ENCODE measurements at regions not wholly inside any gene's neighbourhood (a gene's known extent, or its start where the extent isn't known, plus 50 kb on each side); places are given as distances from the start of the nearest gene placed in this dataset.

GRCh38 chr2:225113371-225114015 lies 71.2 kb upstream of the DOCK10 start:
- no peak overlapping the region for H3K27ac ChIP-seq (ENCODE audit: low read depth, low read length)
- H3K18ac ChIP-seq (ENCODE audit: low read length), result no peak overlapping the region
- H3K79me1 ChIP-seq (ENCODE audit: low read length), result no peaks in the 10 kb centered on the region
- no peak overlapping the region for H2AK5ac ChIP-seq (ENCODE audit: low read length)
- H3K4me2 ChIP-seq (ENCODE audit: low read length), result no peak overlapping the region
- no peak overlapping the region for H4K5ac ChIP-seq (ENCODE audit: low read length)
- no CpG with 5 or more reads among the region's 3 CpGs for WGBS (ENCODE audit: extremely low coverage, insufficient coverage, low lambda C conversion rate)
- no peak overlapping the region for H3K56ac ChIP-seq (ENCODE audit: low read length)
- no peak overlapping the region for H2BK120ac ChIP-seq (ENCODE audit: low read depth, low read length)
- H3K4me1 ChIP-seq (ENCODE audit: control insufficient read depth, low read depth, low read length), result no peaks in the 10 kb centered on the region
- H2BK15ac ChIP-seq (replicated peaks; ENCODE audit: low read depth), result no peak overlapping the region
- H3K4ac ChIP-seq (ENCODE audit: low read depth, low read length), result no peak overlapping the region
- no peak overlapping the region for H3K4me3 ChIP-seq (ENCODE audit: low read length)
- no peak for DNase-seq
- H3K23ac ChIP-seq (ENCODE audit: low read length), result no peak overlapping the region
- no peaks in the 10 kb centered on the region for H3K36me3 ChIP-seq (ENCODE audit: control insufficient read depth, insufficient read depth, low read length)
- no peaks in the 10 kb centered on the region for H3K79me2 ChIP-seq (ENCODE audit: control insufficient read depth, insufficient read depth, low read length)
- no peak overlapping the region for H3K9ac ChIP-seq (ENCODE audit: low read length)
- H2BK5ac ChIP-seq (ENCODE audit: low read length), result no peak overlapping the region
- H4K8ac ChIP-seq (ENCODE audit: low read depth, low read length), result no peak overlapping the region
- H3K27me3 ChIP-seq (ENCODE audit: insufficient read depth, low read length, poor library complexity), result no peaks in the 10 kb centered on the region

DNA sequence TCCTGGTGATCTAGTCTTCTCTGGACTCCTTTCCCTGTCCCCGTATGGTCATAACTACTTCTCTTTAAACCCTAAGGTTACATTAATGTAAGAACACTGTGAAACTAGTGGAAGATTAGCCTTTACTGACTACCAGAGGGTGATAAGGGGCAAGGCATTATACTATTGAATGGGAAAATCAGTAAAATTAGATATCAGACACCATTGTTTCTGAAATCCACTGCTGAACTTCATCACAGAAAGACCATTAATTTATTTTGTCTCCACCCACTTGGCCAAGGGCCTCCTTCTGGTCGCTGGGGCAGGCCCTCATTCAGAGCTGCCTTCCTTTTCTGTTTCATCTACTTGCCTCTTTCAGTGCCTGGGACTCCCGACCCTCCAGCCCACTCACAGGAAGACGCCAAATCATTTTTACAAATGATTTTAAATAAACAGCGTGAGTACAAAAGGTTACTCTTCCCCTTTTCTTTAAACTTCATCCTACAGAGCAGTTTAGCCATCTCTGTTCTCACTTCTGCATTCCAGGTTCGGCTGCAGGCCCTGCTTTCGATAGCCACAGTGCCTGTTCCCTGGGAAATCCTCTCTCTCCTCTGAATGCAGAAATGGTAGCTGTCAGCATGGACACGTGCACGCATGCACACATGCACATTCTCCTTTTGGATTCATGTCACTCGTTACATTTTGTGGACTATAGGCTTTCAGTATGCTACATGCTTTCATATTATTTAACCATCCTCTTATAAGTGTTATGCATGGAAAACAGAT lies 70.3 kb upstream of the DOCK10 start:
- H3K4ac ChIP-seq (ENCODE audit: low read depth, low read length), result no peak overlapping the region
- no peak overlapping the region for H2AK5ac ChIP-seq (ENCODE audit: low read length)
- no peak overlapping the region for H3K23ac ChIP-seq (ENCODE audit: low read length)
- WGBS (ENCODE audit: extremely low coverage, insufficient coverage, low lambda C conversion rate), result no CpG with 5 or more reads among the region's 10 CpGs
- H3K27ac ChIP-seq (ENCODE audit: low read depth, low read length), result no peak overlapping the region
- no peaks in the 10 kb centered on the region for H3K79me1 ChIP-seq (ENCODE audit: low read length)
- H3K9ac ChIP-seq (ENCODE audit: low read length), result no peak overlapping the region
- H3K18ac ChIP-seq (ENCODE audit: low read length), result no peak overlapping the region
- DNase-seq, result no peak
- H3K79me2 ChIP-seq (ENCODE audit: control insufficient read depth, insufficient read depth, low read length), result no peaks in the 10 kb centered on the region
- H3K4me1 ChIP-seq (ENCODE audit: control insufficient read depth, low read depth, low read length), result no peaks in the 10 kb centered on the region
- H3K4me2 ChIP-seq (ENCODE audit: low read length), result no peak overlapping the region
- H4K5ac ChIP-seq (ENCODE audit: low read length), result no peak overlapping the region
- H3K27me3 ChIP-seq (ENCODE audit: insufficient read depth, low read length, poor library complexity), result no peaks in the 10 kb centered on the region
- no peak overlapping the region for H3K56ac ChIP-seq (ENCODE audit: low read length)
- H2BK120ac ChIP-seq (ENCODE audit: low read depth, low read length), result no peak overlapping the region
- H4K8ac ChIP-seq (ENCODE audit: low read depth, low read length), result no peak overlapping the region
- no peak overlapping the region for H2BK15ac ChIP-seq (replicated peaks; ENCODE audit: low read depth)
- no peak overlapping the region for H2BK5ac ChIP-seq (ENCODE audit: low read length)
- no peaks in the 10 kb centered on the region for H3K36me3 ChIP-seq (ENCODE audit: control insufficient read depth, insufficient read depth, low read length)
- no peak overlapping the region for H3K4me3 ChIP-seq (ENCODE audit: low read length)

- Histone ChIP-seq H4K8ac (ENCODE audit: low read depth, low read length) (no peak overlapping the region), H3K23ac (ENCODE audit: low read length) (no peak overlapping the region), H3K18ac (ENCODE audit: low read length) (no peak overlapping the region), H4K5ac (ENCODE audit: low read length) (no peak overlapping the region), H3K4me1 (ENCODE audit: control insufficient read depth, low read depth, low read length) (no peaks in the 10 kb centered on the region), H3K79me1 (ENCODE audit: low read length) (no peaks in the 10 kb centered on the region), H3K4me2 (ENCODE audit: low read length) (no peak overlapping the region), H2BK5ac (ENCODE audit: low read length) (no peak overlapping the region), H3K36me3 (ENCODE audit: control insufficient read depth, insufficient read depth, low read length) (no peaks in the 10 kb centered on the region), H3K27ac (ENCODE audit: low read depth, low read length) (no peak overlapping the region), H2BK15ac (replicated peaks; ENCODE audit: low read depth) (no peak overlapping the region), H3K4me3 (ENCODE audit: low read length) (no peak overlapping the region), H3K79me2 (ENCODE audit: control insufficient read depth, insufficient read depth, low read length) (no peaks in the 10 kb centered on the region), H3K27me3 (ENCODE audit: insufficient read depth, low read length, poor library complexity) (no peaks in the 10 kb centered on the region), H3K9ac (ENCODE audit: low read length) (no peak overlapping the region), H3K56ac (ENCODE audit: low read length) (no peak overlapping the region), H2BK120ac (ENCODE audit: low read depth, low read length) (no peak overlapping the region), H2AK5ac (ENCODE audit: low read length) (no peak overlapping the region), H3K4ac (ENCODE audit: low read depth, low read length) (no peak overlapping the region)
- DNase-seq, result no peak
Measured at GRCh38 chr2:225108805-225109204, 66.5 kb upstream of the DOCK10 start.

DNA sequence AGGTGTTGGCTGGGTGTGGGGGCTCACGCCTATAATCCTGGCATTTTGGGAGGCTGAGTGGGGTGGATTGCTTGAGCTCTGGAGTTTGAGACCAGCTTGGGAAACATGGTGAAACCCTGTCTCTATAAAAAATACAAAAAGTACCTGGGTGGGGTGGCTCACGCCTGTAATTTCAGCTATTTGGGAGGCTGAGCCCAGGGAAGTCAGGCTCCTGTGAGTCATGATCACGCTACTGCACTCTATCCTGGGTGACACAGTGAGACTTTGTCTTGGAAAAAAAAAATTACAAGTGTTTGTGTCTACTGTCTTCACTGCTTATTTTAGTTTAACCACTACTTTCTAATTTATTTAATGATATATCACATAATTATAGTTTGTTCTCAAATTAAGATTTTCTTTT lies 62.7 kb upstream of the DOCK10 start:
- no peak overlapping the region for H4K5ac ChIP-seq (ENCODE audit: low read length)
- no peak overlapping the region for H3K4me2 ChIP-seq (ENCODE audit: low read length)
- no peak overlapping the region for H3K23ac ChIP-seq (ENCODE audit: low read length)
- H3K36me3 ChIP-seq (ENCODE audit: control insufficient read depth, insufficient read depth, low read length), result no peaks in the 10 kb centered on the region
- H3K4me3 ChIP-seq (ENCODE audit: low read length), result no peak overlapping the region
- H2BK5ac ChIP-seq (ENCODE audit: low read length), result no peak overlapping the region
- peaks cover 2% of the 10 kb centered on the region for H3K4me1 ChIP-seq (ENCODE audit: control insufficient read depth, low read depth, low read length)
- H3K18ac ChIP-seq (ENCODE audit: low read length), result no peak overlapping the region
- no peak overlapping the region for H3K4ac ChIP-seq (ENCODE audit: low read depth, low read length)
- no peak overlapping the region for H2BK15ac ChIP-seq (replicated peaks; ENCODE audit: low read depth)
- H2AK5ac ChIP-seq (ENCODE audit: low read length), result no peak overlapping the region
- H3K79me2 ChIP-seq (ENCODE audit: control insufficient read depth, insufficient read depth, low read length), result no peaks in the 10 kb centered on the region
- H2BK120ac ChIP-seq (ENCODE audit: low read depth, low read length), result no peak overlapping the region
- H3K79me1 ChIP-seq (ENCODE audit: low read length), result no peaks in the 10 kb centered on the region
- H3K56ac ChIP-seq (ENCODE audit: low read length), result no peak overlapping the region
- no peaks in the 10 kb centered on the region for H3K27me3 ChIP-seq (ENCODE audit: insufficient read depth, low read length, poor library complexity)
- no CpG with 5 or more reads among the region's 3 CpGs for WGBS (ENCODE audit: extremely low coverage, insufficient coverage, low lambda C conversion rate)
- H4K8ac ChIP-seq (ENCODE audit: low read depth, low read length), result no peak overlapping the region
- no peak overlapping the region for H3K27ac ChIP-seq (ENCODE audit: low read depth, low read length)
- no peak for DNase-seq
- no peak overlapping the region for H3K9ac ChIP-seq (ENCODE audit: low read length)

DNA sequence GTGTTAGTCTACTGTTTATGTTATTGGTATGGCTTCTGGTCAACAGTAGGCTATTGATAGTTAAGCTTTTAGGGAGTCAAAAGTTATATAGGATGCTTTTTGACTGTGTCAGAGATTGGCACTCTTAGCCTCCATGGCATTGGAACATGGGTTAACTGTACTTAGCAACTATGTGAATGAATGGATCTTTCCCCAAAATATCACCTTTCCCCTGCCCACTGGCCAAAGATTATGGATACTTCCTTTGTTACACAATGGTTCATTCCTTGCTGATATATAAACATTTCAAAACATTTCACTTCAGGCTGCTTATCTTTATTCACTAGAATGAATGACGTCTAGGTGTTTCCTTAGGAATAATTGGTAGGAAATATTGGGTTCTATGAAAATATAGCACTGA lies 62.1 kb upstream of the DOCK10 start:
- Histone ChIP-seq H3K4me3 (ENCODE audit: low read length) (no peak overlapping the region), H3K36me3 (ENCODE audit: control insufficient read depth, insufficient read depth, low read length) (no peaks in the 10 kb centered on the region), H2BK15ac (replicated peaks; ENCODE audit: low read depth) (no peak overlapping the region), H2AK5ac (ENCODE audit: low read length) (no peak overlapping the region), H4K5ac (ENCODE audit: low read length) (no peak overlapping the region), H3K79me2 (ENCODE audit: control insufficient read depth, insufficient read depth, low read length) (no peaks in the 10 kb centered on the region), H3K56ac (ENCODE audit: low read length) (no peak overlapping the region), H3K4me2 (ENCODE audit: low read length) (no peak overlapping the region), H3K27me3 (ENCODE audit: insufficient read depth, low read length, poor library complexity) (no peaks in the 10 kb centered on the region), H2BK120ac (ENCODE audit: low read depth, low read length) (no peak overlapping the region), H2BK5ac (ENCODE audit: low read length) (no peak overlapping the region), H4K8ac (ENCODE audit: low read depth, low read length) (no peak overlapping the region), H3K18ac (ENCODE audit: low read length) (no peak overlapping the region), H3K79me1 (ENCODE audit: low read length) (no peaks in the 10 kb centered on the region), H3K23ac (ENCODE audit: low read length) (no peak overlapping the region), H3K4ac (ENCODE audit: low read depth, low read length) (no peak overlapping the region), H3K4me1 (ENCODE audit: control insufficient read depth, low read depth, low read length) (peaks cover 2% of the 10 kb centered on the region), H3K9ac (ENCODE audit: low read length) (no peak overlapping the region), H3K27ac (ENCODE audit: low read depth, low read length) (no peak overlapping the region)
- no peak for DNase-seq
- WGBS (ENCODE audit: extremely low coverage, insufficient coverage, low lambda C conversion rate), result no CpG with 5 or more reads among the region's 1 CpG

- H2BK5ac ChIP-seq (ENCODE audit: low read length), result no peak overlapping the region
- H2AK5ac ChIP-seq (ENCODE audit: low read length), result no peak overlapping the region
- H4K5ac ChIP-seq (ENCODE audit: low read length), result no peak overlapping the region
- H3K4ac ChIP-seq (ENCODE audit: low read depth, low read length), result no peak overlapping the region
- no peak overlapping the region for H3K4me2 ChIP-seq (ENCODE audit: low read length)
- no peaks in the 10 kb centered on the region for H3K36me3 ChIP-seq (ENCODE audit: control insufficient read depth, insufficient read depth, low read length)
- H3K27me3 ChIP-seq (ENCODE audit: insufficient read depth, low read length, poor library complexity), result no peaks in the 10 kb centered on the region
- DNase-seq, result no peak
- no peaks in the 10 kb centered on the region for H3K79me2 ChIP-seq (ENCODE audit: control insufficient read depth, insufficient read depth, low read length)
- H3K56ac ChIP-seq (ENCODE audit: low read length), result no peak overlapping the region
- peaks cover 2% of the 10 kb centered on the region for H3K4me1 ChIP-seq (ENCODE audit: control insufficient read depth, low read depth, low read length)
- H3K79me1 ChIP-seq (ENCODE audit: low read length), result no peaks in the 10 kb centered on the region
- no peak overlapping the region for H3K27ac ChIP-seq (ENCODE audit: low read depth, low read length)
- no peak overlapping the region for H3K9ac ChIP-seq (ENCODE audit: low read length)
- H3K23ac ChIP-seq (ENCODE audit: low read length), result no peak overlapping the region
- no peak overlapping the region for H3K4me3 ChIP-seq (ENCODE audit: low read length)
- H2BK15ac ChIP-seq (replicated peaks; ENCODE audit: low read depth), result no peak overlapping the region
- WGBS (ENCODE audit: extremely low coverage, insufficient coverage, low lambda C conversion rate), result no CpG with 5 or more reads among the region's 2 CpGs
- H2BK120ac ChIP-seq (ENCODE audit: low read depth, low read length), result no peak overlapping the region
- no peak overlapping the region for H3K18ac ChIP-seq (ENCODE audit: low read length)
- H4K8ac ChIP-seq (ENCODE audit: low read depth, low read length), result no peak overlapping the region
Measured at GRCh38 chr2:225103737-225104141, 61.5 kb upstream of the DOCK10 start.

Measured in mesendoderm (in vitro differentiated cells).